ENCODE measurements at regions not wholly inside any gene's neighbourhood (a gene's known extent, or its start where the extent isn't known, plus 50 kb on each side); places are given as distances from the start of the nearest gene placed in this dataset.

GRCh38 chr2:234331566-234331965 is 165.3 kb downstream of the ARL4C start:
- no peak for DNase-seq (ENCODE audit: low read depth, low spot score)
- in situ Hi-C loops (cut with HindIII; ENCODE audit: low pct_unique_long_range_greater_than_20kb, low sequenced_read_pairs), result no loop called here

- no peak for DNase-seq (ENCODE audit: low read depth, low spot score)
- in situ Hi-C loops (cut with HindIII; ENCODE audit: low pct_unique_long_range_greater_than_20kb, low sequenced_read_pairs), result no loop called here
Observed at GRCh38 chr2:234330902-234331301, 166.0 kb downstream of the ARL4C start.

- DNase-seq (ENCODE audit: low read depth, low spot score), result no peak
- in situ Hi-C loops (cut with HindIII; ENCODE audit: low pct_unique_long_range_greater_than_20kb, low sequenced_read_pairs), result no loop called here
Observed at GRCh38 chr2:234329202-234329960, 167.5 kb downstream of the ARL4C start.

GRCh38 chr2:234328444-234328990 is 168.4 kb downstream of the ARL4C start:
- DNase-seq (ENCODE audit: low read depth, low spot score), result no peak
- in situ Hi-C loops (cut with HindIII; ENCODE audit: low pct_unique_long_range_greater_than_20kb, low sequenced_read_pairs), result no loop called here

GRCh38 chr2:234326694-234327093 is 170.2 kb downstream of the ARL4C start:
- in situ Hi-C loops (cut with HindIII; ENCODE audit: low pct_unique_long_range_greater_than_20kb, low sequenced_read_pairs), result no loop called here
- DNase-seq (ENCODE audit: low read depth, low spot score), result peak; percentile 84

- no peak for DNase-seq (ENCODE audit: low read depth, low spot score)
- in situ Hi-C loops (cut with HindIII; ENCODE audit: low pct_unique_long_range_greater_than_20kb, low sequenced_read_pairs), result no loop called here
Observed at GRCh38 chr2:234324116-234324515, 172.8 kb downstream of the ARL4C start.

- DNase-seq (ENCODE audit: low read depth, low spot score), result no peak
- in situ Hi-C loops (cut with HindIII; ENCODE audit: low pct_unique_long_range_greater_than_20kb, low sequenced_read_pairs), result no loop called here
Observed at GRCh38 chr2:234322766-234323465, 174.0 kb downstream of the ARL4C start.

- DNase-seq (ENCODE audit: low read depth, low spot score), result no peak
- in situ Hi-C loops (cut with HindIII; ENCODE audit: low pct_unique_long_range_greater_than_20kb, low sequenced_read_pairs), result no loop called here
Observed at GRCh38 chr2:234320066-234320465, 176.8 kb downstream of the ARL4C start.

- in situ Hi-C loops (cut with HindIII; ENCODE audit: low pct_unique_long_range_greater_than_20kb, low sequenced_read_pairs), result no loop called here
- DNase-seq (ENCODE audit: low read depth, low spot score), result no peak
Observed at GRCh38 chr2:234318361-234318760, 178.5 kb downstream of the ARL4C start.

GRCh38 chr2:234313558-234313957 is 183.3 kb downstream of the ARL4C start:
- DNase-seq (ENCODE audit: low read depth, low spot score), result no peak
- in situ Hi-C loops (cut with HindIII; ENCODE audit: low pct_unique_long_range_greater_than_20kb, low sequenced_read_pairs), result no loop called here

GRCh38 chr2:234310166-234310565 is 186.7 kb downstream of the ARL4C start:
- in situ Hi-C loops (cut with HindIII; ENCODE audit: low pct_unique_long_range_greater_than_20kb, low sequenced_read_pairs), result no loop called here
- no peak for DNase-seq (ENCODE audit: low read depth, low spot score)

- DNase-seq (ENCODE audit: low read depth, low spot score), result no peak
- in situ Hi-C loops (cut with HindIII; ENCODE audit: low pct_unique_long_range_greater_than_20kb, low sequenced_read_pairs), result no loop called here
Observed at GRCh38 chr2:234309431-234309830, 187.4 kb downstream of the ARL4C start.

GRCh38 chr2:234308813-234309195 is 188.1 kb downstream of the ARL4C start:
- DNase-seq (ENCODE audit: low read depth, low spot score), result peak; percentile 88
- in situ Hi-C loops (cut with HindIII; ENCODE audit: low pct_unique_long_range_greater_than_20kb, low sequenced_read_pairs), result no loop called here

GRCh38 chr2:234308073-234308812 is 188.6 kb downstream of the ARL4C start:
- in situ Hi-C loops (cut with HindIII; ENCODE audit: low pct_unique_long_range_greater_than_20kb, low sequenced_read_pairs), result no loop called here
- no peak for DNase-seq (ENCODE audit: low read depth, low spot score)

- in situ Hi-C loops (cut with HindIII; ENCODE audit: low pct_unique_long_range_greater_than_20kb, low sequenced_read_pairs), result no loop called here
- DNase-seq (ENCODE audit: low read depth, low spot score), result no peak
Observed at GRCh38 chr2:234307322-234307961, 189.4 kb downstream of the ARL4C start.

GRCh38 chr2:234306426-234307173 is 190.3 kb downstream of the ARL4C start:
- in situ Hi-C loops (cut with HindIII; ENCODE audit: low pct_unique_long_range_greater_than_20kb, low sequenced_read_pairs), result no loop called here
- no peak for DNase-seq (ENCODE audit: low read depth, low spot score)

GRCh38 chr2:234305846-234306245 is 191.0 kb downstream of the ARL4C start:
- peak; percentile 54 for DNase-seq (ENCODE audit: low read depth, low spot score)
- in situ Hi-C loops (cut with HindIII; ENCODE audit: low pct_unique_long_range_greater_than_20kb, low sequenced_read_pairs), result no loop called here
